Liver (tissue), 8 donors: ENCODE measurements at regions not wholly inside any gene's neighbourhood (a gene's known extent, or its start where the extent isn't known, plus 50 kb on each side); places are given as distances from the start of the nearest gene placed in this dataset.

Source experiments
- DNase-seq: peaks from one replicate; pipeline ENCODE4 v3.0.0-alpha.2; 2017; ENCODE audit warnings: low spot score
- H3K27ac ChIP-seq, 2 donors: one replicate each; pipeline ENCODE4 v1.7.0; 2013; ENCODE audit warnings: inconsistent platforms in 2 of 2, low read length in 2 of 2, control low read depth in 1 of 2, low read depth in 1 of 2, mild to moderate bottlenecking in 1 of 2
- H3K27me3 ChIP-seq, 4 donors: one replicate each; pipeline versions ENCODE4 v1.6.1 to v1.7.0; 2013; ENCODE audit warnings: low read length in 3 of 4, inconsistent platforms in 1 of 4, mild to moderate bottlenecking in 1 of 4, moderate library complexity in 1 of 4; ENCODE audit not compliant: control insufficient read depth in 4 of 4, insufficient read depth in 4 of 4
- H3K36me3 ChIP-seq, 4 donors: one replicate each; pipeline versions ENCODE4 v1.6.1 to v1.7.0; 2013; ENCODE audit warnings: low read length in 3 of 4, mild to moderate bottlenecking in 3 of 4, low read depth in 1 of 4, moderate library complexity in 1 of 4; ENCODE audit not compliant: control insufficient read depth in 4 of 4, insufficient read depth in 3 of 4
- H3K4me1 ChIP-seq, 4 donors: one replicate each; pipeline versions ENCODE4 v1.6.1 to v1.7.0; 2013; ENCODE audit warnings: low read length in 3 of 4, mild to moderate bottlenecking in 3 of 4, moderate library complexity in 1 of 4; ENCODE audit not compliant: control insufficient read depth in 4 of 4, insufficient read depth in 4 of 4
- H3K4me3 ChIP-seq, 3 donors: one replicate each; pipeline versions ENCODE4 v1.6.1 to v1.7.0; 2013; ENCODE audit warnings: low read length in 3 of 3, control low read depth in 1 of 3, low read depth in 1 of 3, mild to moderate bottlenecking in 1 of 3
- H3K9ac ChIP-seq, 2 donors: one replicate each; pipeline ENCODE4 v1.7.0; 2013; ENCODE audit warnings: low read length in 2 of 2, mild to moderate bottlenecking in 2 of 2, moderate library complexity in 2 of 2, control low read depth in 1 of 2, low read depth in 1 of 2
- H3K9me3 ChIP-seq, 4 donors: one replicate each; pipeline versions ENCODE4 v1.6.1 to v1.7.0; 2013; ENCODE audit warnings: low read length in 3 of 4; ENCODE audit not compliant: control insufficient read depth in 4 of 4
- EGR1 ChIP-seq, 2 donors: IDR thresholded peaks; 2 replicates each; pipeline ENCODE4 v1.6.1; 2016 to 2018; ENCODE audit warnings: antibody characterized with exemption in 2 of 2, low read depth in 2 of 2
- FOXA1 ChIP-seq: IDR thresholded peaks from 2 replicates; pipeline ENCODE4 v1.6.1; 2016; ENCODE audit warnings: antibody characterized with exemption
- FOXA2 ChIP-seq: IDR thresholded peaks from 2 replicates; pipeline ENCODE4 v1.6.1; 2016; ENCODE audit warnings: antibody characterized with exemption
- GABPA ChIP-seq, 2 donors: IDR thresholded peaks in 1 of 2; conservative IDR thresholded peaks in 1 of 2; 2 replicates each; pipeline ENCODE4 v1.6.1; 2016; ENCODE audit warnings: antibody characterized with exemption in 2 of 2, mild to moderate bottlenecking in 1 of 2, moderate library complexity in 1 of 2
- HNF4A ChIP-seq, 2 donors: conservative IDR thresholded peaks; 2 replicates each; pipeline ENCODE4 v1.6.1; 2016; ENCODE audit warnings: antibody characterized with exemption in 2 of 2, mild to moderate bottlenecking in 2 of 2
- HNF4G ChIP-seq: IDR thresholded peaks from 2 replicates; pipeline ENCODE4 v1.6.1; 2016; ENCODE audit warnings: antibody characterized with exemption
- NR2F2 ChIP-seq: IDR thresholded peaks from 2 replicates; pipeline ENCODE4 v1.6.1; 2016; ENCODE audit warnings: antibody characterized with exemption
- RAD21 ChIP-seq, 2 donors: IDR thresholded peaks; 2 replicates each; pipeline ENCODE4 v1.6.1; 2016; ENCODE audit warnings: antibody characterized with exemption in 2 of 2, mild to moderate bottlenecking in 2 of 2
- SP1 ChIP-seq: IDR thresholded peaks from 2 replicates; pipeline ENCODE4 v1.6.1; 2018; ENCODE audit warnings: antibody characterized with exemption, mild to moderate bottlenecking
- YY1 ChIP-seq: IDR thresholded peaks from 2 replicates; pipeline ENCODE4 v1.6.1; 2016; ENCODE audit warnings: antibody characterized with exemption, mild to moderate bottlenecking
- WGBS: extraction: QIAGEN DNeasy Blood & Tissue Kit; methylation state at CpG from one replicate; pipeline ENCODE4 v1.1.7; 2013; 5-methylcytosine and 5-hydroxymethylcytosine counted together
- TF ChIP-seq, protein P1 (sequence below): fragments of 150-350 bp; IDR thresholded peaks from 2 replicates; pipeline ENCODE4 v1.5.1; 2017; ENCODE audit warnings: improper control_type of control experiment, low read depth, low read length; ENCODE audit not compliant: missing input control
- TF ChIP-seq, protein P2 (sequence below): IDR thresholded peaks from 2 replicates; pipeline ENCODE4 v1.6.1; 2016; ENCODE audit warnings: antibody characterized with exemption, mild to moderate bottlenecking
- TF ChIP-seq, protein P3 (sequence below): IDR thresholded peaks from 2 replicates; pipeline ENCODE4 v1.6.1; 2016; ENCODE audit warnings: antibody characterized with exemption
- TF ChIP-seq, protein P4 (sequence below): IDR thresholded peaks from 2 replicates; pipeline ENCODE4 v1.6.1; 2016; ENCODE audit warnings: antibody characterized with exemption
- TF ChIP-seq, protein P5 (sequence below): IDR thresholded peaks from 2 replicates; pipeline ENCODE4 v1.6.1; 2016; ENCODE audit warnings: antibody characterized with exemption
- donor health status: healthy.
- donor health status: healthy.
- donor health status: healthy.
- donor health status: healthy.
- donor health status: healthy.

DNA sequence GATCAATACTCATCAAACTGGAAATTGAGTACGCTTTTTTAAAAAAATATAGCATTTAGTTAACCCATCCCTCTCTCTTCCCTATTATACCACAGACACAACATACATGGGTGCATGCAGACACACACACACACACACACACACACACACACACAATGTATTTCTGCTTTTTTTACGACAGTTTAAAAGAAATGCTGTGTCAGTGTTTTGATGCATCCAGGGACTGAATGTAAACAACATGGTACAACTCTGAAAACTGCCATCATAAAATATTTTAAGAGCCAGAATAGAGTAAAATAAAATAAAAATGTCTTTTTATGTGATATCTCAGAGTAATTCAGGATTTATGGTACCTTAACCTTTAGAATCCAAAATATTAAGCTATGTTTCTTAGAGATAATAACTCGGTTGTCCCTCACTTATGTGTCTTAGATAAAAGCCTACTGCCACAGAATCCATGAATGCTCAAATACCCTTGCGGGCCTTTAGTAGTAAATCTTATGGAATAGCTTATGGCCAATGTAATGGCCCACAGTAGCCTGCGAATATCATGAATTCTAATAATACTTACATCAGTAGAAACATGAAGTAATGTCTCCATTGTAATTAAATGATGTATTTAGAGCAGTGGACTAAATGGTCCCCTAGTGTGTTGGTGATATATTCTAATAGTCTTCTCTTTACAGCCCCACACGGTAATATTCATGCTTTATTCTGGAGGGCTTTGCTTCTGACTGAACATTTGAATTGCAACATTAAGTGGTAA lies 251.6 kb upstream of the FIGN start:
- DNase-seq = no peak
- H3K9me3 ChIP-seq = no peaks in the 10 kb centered on the region
- no peaks in the 10 kb centered on the region for H3K36me3 ChIP-seq
- H3K9ac ChIP-seq = no peak overlapping the region
- WGBS = 86% methylated on average over 6 of the region's 6 CpGs
- TF ChIP-seq SP1 = no peak
- TF ChIP-seq RAD21 (IDR thresholded peaks at IDR 0.05) = no peak
- no peak for TF ChIP-seq EGR1 (IDR thresholded peaks at IDR 0.05; ENCODE audit: low read depth in 2 of 2)
- TF ChIP-seq, protein P1, sequence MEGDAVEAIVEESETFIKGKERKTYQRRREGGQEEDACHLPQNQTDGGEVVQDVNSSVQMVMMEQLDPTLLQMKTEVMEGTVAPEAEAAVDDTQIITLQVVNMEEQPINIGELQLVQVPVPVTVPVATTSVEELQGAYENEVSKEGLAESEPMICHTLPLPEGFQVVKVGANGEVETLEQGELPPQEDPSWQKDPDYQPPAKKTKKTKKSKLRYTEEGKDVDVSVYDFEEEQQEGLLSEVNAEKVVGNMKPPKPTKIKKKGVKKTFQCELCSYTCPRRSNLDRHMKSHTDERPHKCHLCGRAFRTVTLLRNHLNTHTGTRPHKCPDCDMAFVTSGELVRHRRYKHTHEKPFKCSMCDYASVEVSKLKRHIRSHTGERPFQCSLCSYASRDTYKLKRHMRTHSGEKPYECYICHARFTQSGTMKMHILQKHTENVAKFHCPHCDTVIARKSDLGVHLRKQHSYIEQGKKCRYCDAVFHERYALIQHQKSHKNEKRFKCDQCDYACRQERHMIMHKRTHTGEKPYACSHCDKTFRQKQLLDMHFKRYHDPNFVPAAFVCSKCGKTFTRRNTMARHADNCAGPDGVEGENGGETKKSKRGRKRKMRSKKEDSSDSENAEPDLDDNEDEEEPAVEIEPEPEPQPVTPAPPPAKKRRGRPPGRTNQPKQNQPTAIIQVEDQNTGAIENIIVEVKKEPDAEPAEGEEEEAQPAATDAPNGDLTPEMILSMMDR = no peak
- no peak for TF ChIP-seq HNF4G
- TF ChIP-seq, protein P2, sequence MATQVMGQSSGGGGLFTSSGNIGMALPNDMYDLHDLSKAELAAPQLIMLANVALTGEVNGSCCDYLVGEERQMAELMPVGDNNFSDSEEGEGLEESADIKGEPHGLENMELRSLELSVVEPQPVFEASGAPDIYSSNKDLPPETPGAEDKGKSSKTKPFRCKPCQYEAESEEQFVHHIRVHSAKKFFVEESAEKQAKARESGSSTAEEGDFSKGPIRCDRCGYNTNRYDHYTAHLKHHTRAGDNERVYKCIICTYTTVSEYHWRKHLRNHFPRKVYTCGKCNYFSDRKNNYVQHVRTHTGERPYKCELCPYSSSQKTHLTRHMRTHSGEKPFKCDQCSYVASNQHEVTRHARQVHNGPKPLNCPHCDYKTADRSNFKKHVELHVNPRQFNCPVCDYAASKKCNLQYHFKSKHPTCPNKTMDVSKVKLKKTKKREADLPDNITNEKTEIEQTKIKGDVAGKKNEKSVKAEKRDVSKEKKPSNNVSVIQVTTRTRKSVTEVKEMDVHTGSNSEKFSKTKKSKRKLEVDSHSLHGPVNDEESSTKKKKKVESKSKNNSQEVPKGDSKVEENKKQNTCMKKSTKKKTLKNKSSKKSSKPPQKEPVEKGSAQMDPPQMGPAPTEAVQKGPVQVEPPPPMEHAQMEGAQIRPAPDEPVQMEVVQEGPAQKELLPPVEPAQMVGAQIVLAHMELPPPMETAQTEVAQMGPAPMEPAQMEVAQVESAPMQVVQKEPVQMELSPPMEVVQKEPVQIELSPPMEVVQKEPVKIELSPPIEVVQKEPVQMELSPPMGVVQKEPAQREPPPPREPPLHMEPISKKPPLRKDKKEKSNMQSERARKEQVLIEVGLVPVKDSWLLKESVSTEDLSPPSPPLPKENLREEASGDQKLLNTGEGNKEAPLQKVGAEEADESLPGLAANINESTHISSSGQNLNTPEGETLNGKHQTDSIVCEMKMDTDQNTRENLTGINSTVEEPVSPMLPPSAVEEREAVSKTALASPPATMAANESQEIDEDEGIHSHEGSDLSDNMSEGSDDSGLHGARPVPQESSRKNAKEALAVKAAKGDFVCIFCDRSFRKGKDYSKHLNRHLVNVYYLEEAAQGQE = no peak
- TF ChIP-seq GABPA (IDR thresholded peaks at IDR 0.05 in 1 of 2, conservative IDR thresholded peaks at IDR 0.05 in 1 of 2) = no peak
- no peak for TF ChIP-seq YY1
- TF ChIP-seq, protein P3, sequence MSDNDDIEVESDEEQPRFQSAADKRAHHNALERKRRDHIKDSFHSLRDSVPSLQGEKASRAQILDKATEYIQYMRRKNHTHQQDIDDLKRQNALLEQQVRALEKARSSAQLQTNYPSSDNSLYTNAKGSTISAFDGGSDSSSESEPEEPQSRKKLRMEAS = no peak
- TF ChIP-seq, protein P4, sequence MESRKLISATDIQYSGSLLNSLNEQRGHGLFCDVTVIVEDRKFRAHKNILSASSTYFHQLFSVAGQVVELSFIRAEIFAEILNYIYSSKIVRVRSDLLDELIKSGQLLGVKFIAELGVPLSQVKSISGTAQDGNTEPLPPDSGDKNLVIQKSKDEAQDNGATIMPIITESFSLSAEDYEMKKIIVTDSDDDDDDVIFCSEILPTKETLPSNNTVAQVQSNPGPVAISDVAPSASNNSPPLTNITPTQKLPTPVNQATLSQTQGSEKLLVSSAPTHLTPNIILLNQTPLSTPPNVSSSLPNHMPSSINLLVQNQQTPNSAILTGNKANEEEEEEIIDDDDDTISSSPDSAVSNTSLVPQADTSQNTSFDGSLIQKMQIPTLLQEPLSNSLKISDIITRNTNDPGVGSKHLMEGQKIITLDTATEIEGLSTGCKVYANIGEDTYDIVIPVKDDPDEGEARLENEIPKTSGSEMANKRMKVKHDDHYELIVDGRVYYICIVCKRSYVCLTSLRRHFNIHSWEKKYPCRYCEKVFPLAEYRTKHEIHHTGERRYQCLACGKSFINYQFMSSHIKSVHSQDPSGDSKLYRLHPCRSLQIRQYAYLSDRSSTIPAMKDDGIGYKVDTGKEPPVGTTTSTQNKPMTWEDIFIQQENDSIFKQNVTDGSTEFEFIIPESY = no peak
- TF ChIP-seq FOXA2 = no peak
- TF ChIP-seq, protein P5, sequence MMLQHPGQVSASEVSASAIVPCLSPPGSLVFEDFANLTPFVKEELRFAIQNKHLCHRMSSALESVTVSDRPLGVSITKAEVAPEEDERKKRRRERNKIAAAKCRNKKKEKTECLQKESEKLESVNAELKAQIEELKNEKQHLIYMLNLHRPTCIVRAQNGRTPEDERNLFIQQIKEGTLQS = no peak
- TF ChIP-seq HNF4A (conservative IDR thresholded peaks at IDR 0.05) = no peak
- TF ChIP-seq FOXA1 = no peak
- no peak overlapping the region for H3K4me3 ChIP-seq
- peaks cover 0 to 2% (median 0%) of the 10 kb centered on the region in 4 donors for H3K27me3 ChIP-seq
- H3K4me1 ChIP-seq = no peaks in the 10 kb centered on the region
- no peak overlapping the region for H3K27ac ChIP-seq

DNA sequence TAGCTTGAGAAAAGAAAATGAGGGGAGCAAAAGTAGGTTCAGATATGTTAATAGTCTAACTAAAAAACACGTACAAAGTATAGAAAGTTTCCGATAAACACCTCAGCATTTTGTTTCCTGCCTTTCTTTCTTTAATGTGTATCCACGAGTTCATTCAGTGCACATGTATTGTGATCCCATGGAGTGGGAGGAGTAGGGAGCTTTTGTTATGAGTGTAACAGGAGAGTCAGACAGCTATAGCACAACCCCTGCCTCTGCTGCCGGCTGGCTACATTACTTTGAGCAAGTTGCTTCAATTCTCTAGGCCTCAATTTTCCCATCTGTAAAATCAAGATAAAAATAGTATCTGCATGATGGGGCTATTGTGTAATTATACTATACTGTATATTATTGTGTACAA lies 249.2 kb upstream of the FIGN start:
- WGBS = 84% methylated on average over 4 of the region's 4 CpGs
- Histone ChIP-seq H3K4me1 (no peaks in the 10 kb centered on the region), H3K9ac (no peak overlapping the region), H3K9me3 (no peaks in the 10 kb centered on the region), H3K4me3 (no peak overlapping the region), H3K27me3 (peaks cover 0 to 2% (median 0%) of the 10 kb centered on the region in 4 donors), H3K36me3 (no peaks in the 10 kb centered on the region), H3K27ac (no peak overlapping the region)
- no peak for DNase-seq
- no peak for TF ChIP-seq FOXA2
- no peak for TF ChIP-seq SP1
- TF ChIP-seq EGR1 (IDR thresholded peaks at IDR 0.05; ENCODE audit: low read depth in 2 of 2) = no peak
- TF ChIP-seq, protein P2 = no peak
- TF ChIP-seq, protein P3 = no peak
- no peak for TF ChIP-seq HNF4G
- TF ChIP-seq NR2F2 = no peak
- no peak for TF ChIP-seq GABPA (IDR thresholded peaks at IDR 0.05 in 1 of 2, conservative IDR thresholded peaks at IDR 0.05 in 1 of 2)
- TF ChIP-seq FOXA1 = no peak
- TF ChIP-seq, protein P1 = no peak
- no peak for TF ChIP-seq RAD21 (IDR thresholded peaks at IDR 0.05)
